Stomach smooth muscle (tissue), 2 donors: ENCODE measurements at regions not wholly inside any gene's neighbourhood (a gene's known extent, or its start where the extent isn't known, plus 50 kb on each side); places are given as distances from the start of the nearest gene placed in this dataset.
A peak's percentile ranks its signal among the peaks of the same experiment; 100 is the strongest.

Source experiments
- H3K27ac ChIP-seq: one replicate; pipeline ENCODE4 v1.7.0; 2013; ENCODE audit warnings: mild to moderate bottlenecking, low read length, inconsistent platforms
- H3K27me3 ChIP-seq, 2 donors: one replicate each; pipeline ENCODE4 v1.7.0; 2013; ENCODE audit warnings: low read length in 2 of 2; ENCODE audit not compliant: insufficient read depth in 2 of 2, control insufficient read depth in 1 of 2
- H3K36me3 ChIP-seq, 2 donors: one replicate each; pipeline ENCODE4 v1.7.0; 2013; ENCODE audit warnings: low read length in 2 of 2; ENCODE audit not compliant: control insufficient read depth in 2 of 2, insufficient read depth in 2 of 2
- H3K4me1 ChIP-seq: one replicate; pipeline ENCODE4 v1.7.0; 2013; ENCODE audit warnings: low read length; ENCODE audit not compliant: control insufficient read depth, insufficient read depth
- H3K4me3 ChIP-seq, 2 donors: one replicate each; pipeline ENCODE4 v1.7.0; 2013; ENCODE audit warnings: low read length in 2 of 2
- H3K9ac ChIP-seq, 2 donors: one replicate each; pipeline ENCODE4 v1.7.0; 2013; ENCODE audit warnings: low read length in 2 of 2, mild to moderate bottlenecking in 1 of 2
- H3K9me3 ChIP-seq, 2 donors: one replicate each; pipeline ENCODE4 v1.7.0; 2013; ENCODE audit warnings: low read length in 2 of 2; ENCODE audit not compliant: control insufficient read depth in 2 of 2
- donor health status: healthy.
- donor health status: Pancreatic carcinoma.

GRCh38 chr6:14422917-14423316 is 305.3 kb downstream of the CD83 start:
- Histone ChIP-seq H3K4me3 (no peak overlapping the region), H3K9me3 (no peaks in the 10 kb centered on the region), H3K9ac (no peak overlapping the region), H3K36me3 (no peaks in the 10 kb centered on the region), H3K27me3 (no peaks in the 10 kb centered on the region), H3K4me1 (no peaks in the 10 kb centered on the region), H3K27ac (no peak overlapping the region)

GRCh38 chr6:14423330-14423729 is 305.8 kb downstream of the CD83 start:
- Histone ChIP-seq H3K4me3 (no peak overlapping the region), H3K27ac (no peak overlapping the region), H3K9ac (no peak overlapping the region), H3K4me1 (no peaks in the 10 kb centered on the region), H3K36me3 (no peaks in the 10 kb centered on the region), H3K9me3 (no peaks in the 10 kb centered on the region), H3K27me3 (no peaks in the 10 kb centered on the region)

- H3K36me3 ChIP-seq, result no peaks in the 10 kb centered on the region
- H3K9me3 ChIP-seq, result no peaks in the 10 kb centered on the region
- H3K4me3 ChIP-seq, result no peak overlapping the region
- H3K9ac ChIP-seq, result no peak overlapping the region
- no peaks in the 10 kb centered on the region for H3K27me3 ChIP-seq
- H3K4me1 ChIP-seq, result no peaks in the 10 kb centered on the region
- H3K27ac ChIP-seq, result no peak overlapping the region
Observed at GRCh38 chr6:14423955-14424354, 306.4 kb downstream of the CD83 start.

GRCh38 chr6:14425805-14426204 is 308.2 kb downstream of the CD83 start:
- H3K27me3 ChIP-seq, result no peaks in the 10 kb centered on the region
- H3K4me3 ChIP-seq, result no peak overlapping the region
- H3K4me1 ChIP-seq, result no peaks in the 10 kb centered on the region
- H3K9me3 ChIP-seq, result no peaks in the 10 kb centered on the region
- no peaks in the 10 kb centered on the region for H3K36me3 ChIP-seq
- no peak overlapping the region for H3K9ac ChIP-seq
- H3K27ac ChIP-seq, result no peak overlapping the region

- no peak overlapping the region for H3K27ac ChIP-seq
- H3K27me3 ChIP-seq, result no peaks in the 10 kb centered on the region
- no peak overlapping the region for H3K9ac ChIP-seq
- H3K4me1 ChIP-seq, result peaks cover 2% of the 10 kb centered on the region
- no peaks in the 10 kb centered on the region for H3K9me3 ChIP-seq
- no peak overlapping the region for H3K4me3 ChIP-seq
- H3K36me3 ChIP-seq, result no peaks in the 10 kb centered on the region
Observed at GRCh38 chr6:14426281-14426680, 308.7 kb downstream of the CD83 start.

GRCh38 chr6:14428269-14428668 is 310.7 kb downstream of the CD83 start:
- H3K36me3 ChIP-seq, result no peaks in the 10 kb centered on the region
- H3K4me3 ChIP-seq, result no peak overlapping the region
- H3K27me3 ChIP-seq, result no peaks in the 10 kb centered on the region
- no peak overlapping the region for H3K27ac ChIP-seq
- no peaks in the 10 kb centered on the region for H3K9me3 ChIP-seq
- peaks cover 3% of the 10 kb centered on the region for H3K4me1 ChIP-seq
- no peak overlapping the region for H3K9ac ChIP-seq

- H3K4me1 ChIP-seq, result peaks cover 3% of the 10 kb centered on the region
- peaks cover 0 to 3% of the 10 kb centered on the region in 2 donors for H3K9me3 ChIP-seq
- no peak overlapping the region for H3K27ac ChIP-seq
- H3K9ac ChIP-seq, result no peak overlapping the region
- no peaks in the 10 kb centered on the region for H3K27me3 ChIP-seq
- H3K36me3 ChIP-seq, result no peaks in the 10 kb centered on the region
- no peak overlapping the region for H3K4me3 ChIP-seq
Observed at GRCh38 chr6:14429396-14429795, 311.8 kb downstream of the CD83 start.

GRCh38 chr6:14430218-14430617 is 312.6 kb downstream of the CD83 start:
- H3K27me3 ChIP-seq, result no peaks in the 10 kb centered on the region
- H3K36me3 ChIP-seq, result no peaks in the 10 kb centered on the region
- no peak overlapping the region for H3K9ac ChIP-seq
- H3K27ac ChIP-seq, result no peak overlapping the region
- peaks cover 0 to 3% of the 10 kb centered on the region in 2 donors for H3K9me3 ChIP-seq
- H3K4me1 ChIP-seq, result peaks cover 3% of the 10 kb centered on the region
- H3K4me3 ChIP-seq, result no peak overlapping the region

GRCh38 chr6:14431385-14432330 is 314.1 kb downstream of the CD83 start:
- H3K4me3 ChIP-seq, result peak overlapping the region; percentile 61 to 71

GRCh38 chr6:14434916-14435690 is 317.5 kb downstream of the CD83 start:
- Histone ChIP-seq H3K36me3 (no peaks in the 10 kb centered on the region), H3K9me3 (peaks cover 0 to 3% of the 10 kb centered on the region in 2 donors), H3K4me3 (no peak overlapping the region), H3K9ac (no peak overlapping the region), H3K4me1 (peaks cover 7% of the 10 kb centered on the region), H3K27ac (no peak overlapping the region), H3K27me3 (no peaks in the 10 kb centered on the region)

More at GRCh38 chr6:14431385-14432330, 314.1 kb downstream of the CD83 start:
- no peaks in the 10 kb centered on the region for H3K36me3 ChIP-seq
- H3K4me1 ChIP-seq, result peaks cover 3% of the 10 kb centered on the region
- H3K27me3 ChIP-seq, result no peaks in the 10 kb centered on the region
- peak overlapping the region; percentile 42 to 47 for H3K9ac ChIP-seq
- H3K27ac ChIP-seq, result peak overlapping the region; percentile 58
- peaks cover 0 to 3% of the 10 kb centered on the region in 2 donors for H3K9me3 ChIP-seq
